HEK293T (cell line): ENCODE measurements at regions not wholly inside any gene's neighbourhood (a gene's known extent, or its start where the extent isn't known, plus 50 kb on each side); places are given as distances from the start of the nearest gene placed in this dataset.

ENCODE experiments used
- BHLHE40 ChIP-seq: fragments of 450-650 bp; IDR thresholded peaks from 2 replicates; pipeline ENCODE4 v1.6.1; 2016; ENCODE audit warnings: mild to moderate bottlenecking, moderate library complexity, borderline replicate concordance
- CTBP1 ChIP-seq: fragments of 450-650 bp; IDR thresholded peaks from 2 replicates; pipeline ENCODE4 v1.6.1; 2016; ENCODE audit warnings: borderline replicate concordance
- ELF4 ChIP-seq: fragments of 450-650 bp; IDR thresholded peaks from 2 replicates; pipeline ENCODE4 v1.6.1; 2017; ENCODE audit warnings: antibody characterized with exemption
- FOXA1 ChIP-seq: fragments of 450-650 bp; IDR thresholded peaks from 2 replicates; pipeline ENCODE4 v1.6.1; 2016; ENCODE audit warnings: mild to moderate bottlenecking
- FOXM1 ChIP-seq: fragments of 450-650 bp; IDR thresholded peaks from 2 replicates; pipeline ENCODE4 v1.6.1; 2017; ENCODE audit warnings: mild to moderate bottlenecking, borderline replicate concordance
- HDGF ChIP-seq: fragments of 450-650 bp; IDR thresholded peaks from 2 replicates; pipeline ENCODE4 v1.6.1; 2017; ENCODE audit warnings: antibody characterized with exemption, borderline replicate concordance
- L3MBTL2 ChIP-seq: fragments of 450-650 bp; conservative IDR thresholded peaks from 2 replicates; pipeline ENCODE4 v1.6.1; 2016; ENCODE audit warnings: mild to moderate bottlenecking
- NFRKB ChIP-seq: fragments of 450-650 bp; IDR thresholded peaks from 2 replicates; pipeline ENCODE4 v1.6.1; 2016; ENCODE audit warnings: mild to moderate bottlenecking, moderate library complexity
- PKNOX1 ChIP-seq: fragments of 450-650 bp; IDR thresholded peaks from 2 replicates; pipeline ENCODE4 v1.6.1; 2016
- SP1 ChIP-seq: fragments of 450-650 bp; IDR thresholded peaks from 2 replicates; pipeline ENCODE4 v1.6.1; 2017
- SUZ12 ChIP-seq: fragments of 450-650 bp; IDR thresholded peaks from 2 replicates; pipeline ENCODE4 v1.6.1; 2016; ENCODE audit warnings: mild to moderate bottlenecking
- TARDBP ChIP-seq: fragments of 450-650 bp; IDR thresholded peaks from 2 replicates; pipeline ENCODE4 v1.6.1; 2016
- ZNF384 ChIP-seq: fragments of 450-650 bp; IDR thresholded peaks from 2 replicates; pipeline ENCODE4 v1.6.1; 2016

GRCh38 chr22:34150023-34150422 is 229.7 kb upstream of the LARGE1 start:
- TF ChIP-seq SP1 (no peak), NFRKB (no peak), ELF4 (no peak), L3MBTL2 (no peak), ZNF384 (no peak), HDGF (no peak), BHLHE40 (no peak), PKNOX1 (no peak), TARDBP (no peak), SUZ12 (no peak), FOXA1 (no peak), CTBP1 (no peak), FOXM1 (no peak)
